ENCODE measurements at regions not wholly inside any gene's neighbourhood (a gene's known extent, or its start where the extent isn't known, plus 50 kb on each side); places are given as distances from the start of the nearest gene placed in this dataset.
"Not testable (repeated sequence)": the region's sequence is repeated elsewhere in the genome, so short reads cannot be mapped to it uniquely, and the experiment has no call there.

DNA sequence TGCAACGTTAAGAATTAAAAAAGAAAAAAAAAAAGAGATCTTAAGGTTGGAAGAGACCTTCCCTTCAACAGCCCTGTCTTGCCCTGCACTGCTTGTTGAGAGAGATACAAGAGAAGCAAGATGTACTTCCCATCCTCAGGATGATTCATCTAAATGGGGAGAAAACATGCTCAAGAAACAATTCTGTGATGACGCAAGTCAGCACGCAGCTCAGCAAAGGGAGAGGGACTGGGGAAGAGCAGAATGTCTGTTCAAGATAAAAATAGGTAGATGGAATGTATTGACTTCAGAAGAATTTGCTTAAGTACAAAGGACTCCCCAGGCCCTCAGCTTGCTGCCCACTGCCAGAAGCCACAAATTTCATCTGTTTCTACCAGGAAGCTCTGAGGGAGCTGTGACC, 198.2 kb upstream of the SPRED2 start:
- DNase-seq, result no peak

DNA sequence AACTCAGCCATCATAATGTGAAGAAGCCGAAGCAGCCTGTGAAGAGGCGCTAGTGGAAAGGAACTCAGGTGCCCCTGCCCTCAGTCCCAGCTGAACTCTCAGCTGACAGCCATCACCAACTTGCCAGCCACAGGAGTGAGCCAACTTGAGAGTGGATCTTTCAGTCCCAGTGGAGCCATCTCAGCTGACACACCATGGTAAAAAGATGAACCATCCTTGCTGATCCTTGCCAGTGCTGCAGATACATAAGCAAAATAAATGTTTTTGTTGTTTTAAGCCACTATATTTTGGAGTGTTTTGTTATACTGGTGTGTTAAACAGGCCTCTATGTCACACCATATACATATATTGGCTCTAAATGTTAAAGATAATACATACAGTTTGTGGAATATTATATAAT, 195.8 kb upstream of the SPRED2 start:
- DNase-seq, result no peak

DNA sequence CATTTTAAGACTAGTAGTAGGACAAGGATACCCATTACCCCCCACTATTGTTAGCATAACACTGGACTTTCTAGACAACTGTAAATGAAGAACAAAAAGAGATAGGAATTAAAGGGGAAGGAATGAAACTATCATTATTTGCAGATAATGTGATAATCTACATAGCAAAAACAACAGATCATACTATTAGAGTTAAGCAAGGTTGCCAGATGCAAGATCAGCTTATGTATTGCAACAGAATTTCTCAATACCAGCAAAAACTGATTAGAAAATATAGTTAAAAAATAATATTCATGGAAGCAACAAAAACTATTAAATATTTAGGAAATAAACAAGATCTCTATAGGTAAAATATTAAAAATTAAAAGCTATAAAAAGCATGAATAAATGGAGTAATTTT, 194.4 kb upstream of the SPRED2 start:
- no peak for DNase-seq

DNA sequence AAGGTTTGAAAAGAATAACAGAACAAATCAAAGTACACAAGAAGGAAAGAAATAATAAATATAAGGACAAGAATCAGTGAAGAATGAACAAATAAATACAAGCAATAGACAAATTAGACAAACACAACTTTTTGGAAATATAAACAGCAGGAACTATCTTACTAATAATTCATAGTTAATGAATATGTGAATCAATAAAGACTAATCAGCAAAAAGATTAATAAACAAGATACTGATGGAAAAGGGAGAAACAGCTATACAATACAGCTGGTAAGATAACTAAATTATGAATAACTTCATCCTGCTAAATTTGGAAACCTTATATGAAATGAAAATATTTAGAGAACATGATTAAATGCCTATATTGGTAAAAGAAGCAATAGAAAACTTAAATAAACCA, 193.6 kb upstream of the SPRED2 start:
- no peak for DNase-seq

DNA sequence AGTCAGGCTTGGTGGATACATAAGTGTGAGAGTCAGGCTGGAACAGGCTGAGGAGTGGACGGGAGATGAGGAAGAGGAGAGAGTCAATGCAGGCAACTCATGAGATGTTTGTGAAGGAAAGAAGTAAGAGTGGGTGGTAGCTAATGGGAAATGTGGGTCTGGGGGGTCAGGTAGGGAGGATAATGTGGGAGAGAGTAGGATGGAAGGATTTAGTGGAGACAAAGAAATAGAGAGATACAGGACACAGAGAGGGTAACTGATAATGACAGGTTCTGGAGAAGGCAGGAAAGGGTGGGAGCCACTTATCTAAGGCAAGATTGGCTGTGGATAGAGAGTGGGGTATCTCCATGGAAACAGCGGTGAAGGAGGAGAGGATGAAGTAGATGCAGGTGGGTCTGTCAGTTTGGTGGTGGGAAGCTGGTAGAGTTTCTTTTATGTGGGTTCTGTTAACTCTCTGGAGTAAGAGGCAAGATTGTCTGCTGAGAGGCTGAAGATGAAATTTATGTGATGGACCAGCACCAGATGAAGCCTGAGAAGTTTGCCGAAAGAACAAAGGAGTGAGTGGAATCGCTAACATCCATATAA, 190.6 kb upstream of the SPRED2 start:
- DNase-seq, result no peak

DNA sequence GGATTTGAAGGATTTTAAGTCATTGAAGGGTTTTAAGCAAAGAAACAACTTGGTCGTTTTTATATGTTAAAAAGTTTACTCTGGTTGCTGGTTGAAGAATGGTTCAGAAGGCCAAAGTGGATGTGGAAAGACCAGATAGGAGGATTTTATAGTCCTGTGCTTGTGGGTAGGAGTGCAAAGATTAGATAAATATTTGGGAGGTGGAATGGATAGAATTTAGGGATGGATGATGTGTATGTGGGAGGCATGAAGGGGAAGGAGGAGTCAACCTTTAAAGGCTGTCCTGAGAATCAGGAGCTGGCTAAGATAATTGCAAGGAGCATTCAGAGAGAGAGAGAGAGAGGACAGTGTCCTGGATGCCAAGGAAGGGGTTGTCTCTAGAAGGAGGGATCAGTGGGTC, 190.1 kb upstream of the SPRED2 start:
- no peak for DNase-seq

DNA sequence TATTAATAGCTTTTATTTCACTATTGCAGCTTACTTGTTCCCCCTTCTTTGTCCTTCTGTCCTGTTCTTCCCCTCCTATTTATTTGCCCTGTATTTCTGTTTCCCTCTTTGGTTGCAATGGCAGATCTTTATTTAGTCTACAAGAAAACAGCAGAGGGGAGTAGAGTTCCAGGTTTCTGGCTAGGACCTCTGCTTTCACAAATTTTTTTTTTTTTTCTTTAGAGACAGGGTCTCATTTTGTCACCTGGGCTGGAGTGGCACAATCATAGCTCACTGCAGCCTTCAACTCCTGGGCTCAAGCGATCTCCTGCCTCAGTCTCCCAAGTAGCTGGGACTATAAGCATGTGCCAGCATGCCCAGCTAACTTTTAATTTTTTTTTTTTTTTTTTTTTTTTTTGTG, 188.1 kb upstream of the SPRED2 start:
- no peak for DNase-seq

DNA sequence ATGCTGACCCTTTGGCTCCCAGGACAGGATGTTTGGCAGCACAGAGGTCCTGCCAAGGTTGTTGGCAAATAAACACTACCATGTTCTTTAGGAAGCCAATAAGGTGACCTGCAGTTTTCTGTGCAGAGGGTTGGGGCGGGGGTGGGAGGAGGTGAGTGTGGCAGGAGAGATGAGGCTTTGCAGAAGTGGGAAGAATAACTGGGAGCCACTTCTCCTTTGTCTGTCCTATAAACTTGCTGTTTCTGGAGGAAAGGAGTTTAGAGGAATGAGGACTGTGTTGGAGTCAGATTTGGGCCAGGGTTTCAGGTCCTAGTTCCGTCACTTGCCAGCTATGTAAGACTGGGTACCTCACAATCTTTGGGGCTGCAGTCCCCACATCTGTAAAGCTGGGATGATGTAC, 187.6 kb upstream of the SPRED2 start:
- no peak for DNase-seq

DNA sequence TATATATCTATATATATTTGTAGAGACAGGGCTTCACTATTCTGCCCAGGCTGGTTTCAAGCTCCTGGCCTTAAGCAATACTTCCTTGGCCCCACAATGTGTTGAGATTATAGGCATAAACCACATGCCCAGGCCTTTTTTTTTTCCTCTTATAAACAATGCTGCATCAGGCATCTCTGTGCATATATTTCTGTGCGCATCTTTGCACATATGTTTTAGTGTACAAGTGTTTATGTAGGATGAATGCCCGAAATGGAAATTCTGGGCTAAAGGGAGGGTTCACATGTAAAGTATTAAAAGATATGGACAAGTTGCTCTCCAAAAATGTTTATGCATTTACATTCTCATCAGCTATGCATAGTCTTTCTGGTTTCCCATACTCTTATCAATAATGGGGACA, 183.2 kb upstream of the SPRED2 start:
- no peak for DNase-seq

DNA sequence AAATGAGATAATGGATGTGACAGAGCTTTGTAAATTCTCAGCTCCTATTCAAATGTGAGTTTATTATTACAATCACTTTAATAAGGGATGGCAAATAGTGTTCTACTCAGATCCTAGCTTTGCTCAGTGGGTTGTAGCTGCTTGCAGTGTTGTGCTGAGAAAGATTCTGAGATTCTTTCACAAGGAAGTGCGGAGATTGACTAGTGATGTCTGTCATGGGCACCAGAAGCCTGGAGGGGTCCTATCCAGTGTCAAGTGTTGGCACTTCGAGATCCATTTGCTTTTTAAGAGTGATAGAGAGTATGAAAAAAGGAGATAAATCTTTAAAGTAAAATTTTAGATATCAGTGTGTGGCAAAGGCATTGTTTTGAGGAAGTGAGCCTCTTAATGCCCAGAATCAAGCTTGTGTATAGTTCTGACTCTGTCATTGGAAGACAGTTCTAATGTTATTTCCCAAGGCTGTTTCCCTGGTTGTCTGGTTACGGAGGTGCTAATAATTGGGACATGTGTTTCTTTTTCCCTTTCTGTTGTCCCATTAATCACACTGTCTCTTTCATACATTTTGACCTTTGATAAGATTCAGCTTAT, 181.7 kb upstream of the SPRED2 start:
- no peak for DNase-seq

DNA sequence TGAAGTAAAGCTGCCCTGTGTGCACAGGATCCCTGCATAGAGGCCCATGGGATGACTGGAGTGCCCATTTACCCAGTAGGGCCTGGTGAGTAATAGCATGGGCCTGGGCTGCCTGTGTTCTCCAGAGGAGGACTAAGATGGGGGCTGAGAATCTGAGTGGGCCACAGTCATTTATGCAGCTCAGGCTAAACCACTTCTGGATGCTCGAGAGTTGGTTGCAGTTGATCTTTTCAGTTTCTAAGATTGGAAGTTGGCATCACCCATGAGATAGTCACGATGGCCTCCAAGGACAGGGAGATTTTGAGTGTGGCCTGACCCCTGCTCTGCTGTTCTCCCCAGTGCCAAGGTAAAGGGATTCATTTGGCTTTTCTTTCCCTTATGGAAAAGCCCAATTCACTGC, 179.1 kb upstream of the SPRED2 start:
- no peak for DNase-seq

DNA sequence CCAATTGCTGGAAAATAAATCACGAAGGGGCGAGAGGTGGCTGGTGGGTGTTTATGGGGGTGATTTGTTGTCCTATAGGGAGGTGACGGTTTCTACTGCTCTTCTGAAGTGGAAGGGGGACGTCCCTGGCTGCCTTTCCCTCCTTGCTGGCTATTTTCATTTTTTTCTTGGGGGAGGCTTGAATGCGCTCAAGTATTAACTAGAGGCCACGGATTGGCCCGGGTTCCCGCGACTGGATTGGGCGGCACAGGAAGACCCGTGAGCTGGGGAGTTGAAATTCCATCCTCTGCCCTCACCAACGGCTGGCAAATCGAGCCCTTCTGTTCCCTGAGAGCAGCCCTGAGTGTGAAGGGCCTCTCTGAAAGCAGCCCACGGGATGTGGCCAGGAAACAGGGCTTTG, 176.5 kb upstream of the SPRED2 start:
- no peak for DNase-seq

DNA sequence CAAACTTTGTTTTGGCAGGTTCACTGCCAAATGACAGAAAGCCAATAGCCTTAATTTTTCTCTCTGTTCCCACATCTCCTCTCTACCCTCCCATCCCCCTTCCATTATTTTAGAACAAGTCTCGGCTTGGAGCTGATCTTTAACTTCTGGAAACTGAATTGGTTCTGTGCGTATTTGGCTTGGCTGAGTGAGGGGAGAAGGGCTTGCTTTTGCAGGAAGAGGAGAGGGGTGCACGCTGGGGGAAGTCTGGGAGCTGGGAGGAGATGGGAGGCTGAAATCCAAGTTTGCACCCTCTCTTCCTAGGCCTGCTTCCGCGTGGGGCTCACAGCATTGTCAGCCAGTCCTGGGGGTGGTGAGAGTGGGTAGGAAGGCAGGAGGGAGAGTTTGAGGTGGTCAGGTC, 176.1 kb upstream of the SPRED2 start:
- DNase-seq, result no peak

DNA sequence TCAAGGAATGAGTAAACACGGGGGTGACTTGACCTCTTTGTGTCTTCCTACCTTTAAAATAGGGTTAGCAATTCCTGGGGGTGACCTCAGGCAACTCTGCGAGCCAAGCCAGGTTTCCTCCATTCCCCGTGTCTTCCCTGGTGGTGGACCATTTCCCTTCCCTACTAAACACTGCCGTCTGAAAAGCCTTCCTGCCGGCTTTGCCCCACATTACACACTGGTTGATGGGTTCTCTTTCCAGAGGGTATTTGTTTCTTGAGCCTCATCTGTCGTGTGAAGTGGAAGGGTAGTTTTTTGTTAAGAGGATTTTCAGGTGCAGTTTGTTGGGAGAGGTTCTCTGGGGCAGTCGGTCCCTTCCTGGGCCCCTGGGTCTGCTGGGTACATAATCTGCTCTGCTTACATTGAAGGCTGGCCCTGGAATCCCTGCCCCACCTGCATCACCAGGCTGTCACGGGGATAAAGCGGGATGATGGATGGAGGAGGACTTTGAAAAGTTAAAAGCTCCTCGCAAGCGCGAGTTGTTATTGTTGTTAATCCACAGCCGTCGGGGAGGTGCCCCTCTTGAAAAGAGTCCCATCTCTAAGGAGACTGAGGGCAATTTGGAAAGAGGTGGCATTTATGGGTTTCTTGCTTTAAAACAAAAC, 175.4 kb upstream of the SPRED2 start:
- DNase-seq, result no peak

DNA sequence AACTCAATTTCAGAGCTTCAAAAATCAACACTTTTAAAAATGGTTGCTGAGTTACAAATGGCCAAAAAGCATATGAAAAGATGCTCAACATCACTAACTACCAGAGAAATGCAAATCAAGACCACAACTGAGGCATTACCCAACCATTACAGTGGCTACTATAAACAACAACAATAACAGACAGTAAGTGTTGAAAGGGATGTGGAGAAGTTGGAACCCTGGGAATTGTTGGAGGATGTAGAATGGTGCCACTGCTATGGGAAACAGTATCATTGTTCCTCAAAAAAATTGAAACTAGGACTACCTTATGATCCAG, 173.3 kb upstream of the SPRED2 start:
- no peak for DNase-seq

DNA sequence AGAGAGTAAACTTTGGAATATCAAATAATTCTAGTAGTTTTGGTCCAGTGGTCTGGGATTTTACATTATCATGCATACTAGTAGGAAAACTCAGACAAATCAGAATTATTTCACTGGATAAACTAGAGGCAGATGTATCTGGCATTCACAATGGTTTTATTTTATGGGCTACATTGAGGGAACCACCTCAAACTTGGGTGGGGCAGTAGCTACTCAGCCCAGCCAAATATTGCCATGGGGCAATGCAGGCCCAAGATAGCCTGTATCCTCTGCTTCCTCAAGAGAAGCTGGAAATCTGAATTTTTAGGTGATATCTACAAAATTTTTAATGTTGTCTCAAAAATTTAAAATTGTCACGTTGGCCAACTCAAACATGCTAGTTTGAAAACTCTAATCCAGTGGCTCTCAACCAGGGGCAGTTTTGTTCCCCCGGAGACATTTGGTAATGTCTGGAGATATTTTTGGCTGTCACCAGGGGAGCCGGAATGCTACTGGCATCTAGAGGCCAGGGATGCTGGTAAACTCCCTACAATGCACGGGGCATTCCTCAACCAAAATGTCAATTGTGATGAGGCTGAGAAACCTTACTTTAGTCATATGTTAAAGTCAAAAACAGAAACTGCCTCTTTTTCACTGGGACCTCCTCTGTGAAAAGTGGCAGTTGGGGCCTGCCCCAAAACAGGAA, 172.8 kb upstream of the SPRED2 start:
- DNase-seq, result no peak

DNA sequence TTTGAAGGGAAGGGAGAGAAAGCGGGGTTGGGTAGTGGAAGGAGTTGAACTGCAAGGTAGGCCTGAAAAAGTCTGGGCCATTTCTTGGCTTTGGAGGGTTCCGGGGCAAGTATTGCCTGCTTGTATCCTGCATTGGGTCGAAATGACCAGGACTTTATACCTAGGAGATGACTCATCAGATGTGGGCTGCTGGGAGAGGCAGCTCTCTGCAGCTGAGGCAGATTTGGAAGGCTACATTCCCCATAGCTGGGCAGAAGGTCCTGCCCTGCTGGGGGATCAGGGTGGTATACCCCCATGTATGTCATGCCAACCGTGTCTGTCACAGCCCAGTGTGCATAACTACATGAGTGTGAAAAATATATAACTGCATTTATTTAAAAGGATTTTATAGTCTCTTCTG, 171.8 kb upstream of the SPRED2 start:
- no peak for DNase-seq

DNA sequence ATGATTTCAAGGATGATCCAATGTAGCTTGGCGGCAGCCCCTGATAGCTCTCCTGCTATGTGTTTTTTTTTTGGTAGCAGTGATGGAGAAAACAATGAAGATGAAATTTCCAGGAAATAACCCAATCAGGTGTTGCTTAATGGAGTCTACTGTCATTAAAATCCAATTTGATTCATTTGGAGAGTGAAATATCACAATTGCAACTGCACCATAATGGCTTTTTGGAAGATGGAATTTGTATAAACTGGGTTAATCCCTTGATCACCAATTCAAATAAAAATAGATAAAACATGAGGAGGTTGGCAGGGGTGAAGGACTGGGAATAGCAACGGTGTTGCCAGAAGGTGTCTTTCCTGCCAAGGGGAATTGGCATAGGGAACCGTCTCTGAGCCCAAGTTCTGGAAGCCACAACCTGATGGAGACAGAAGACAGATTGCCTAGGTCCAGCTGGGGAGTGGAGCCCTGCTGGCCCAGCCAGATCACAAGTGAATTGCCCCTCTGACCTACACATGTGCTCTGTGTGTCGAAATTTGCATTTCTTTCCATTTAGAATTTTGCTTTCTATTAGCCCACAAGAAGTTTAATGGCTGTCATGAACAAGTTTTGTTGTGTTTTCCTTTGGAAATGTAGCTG, 170.3 kb upstream of the SPRED2 start:
- DNase-seq, result no peak

DNA sequence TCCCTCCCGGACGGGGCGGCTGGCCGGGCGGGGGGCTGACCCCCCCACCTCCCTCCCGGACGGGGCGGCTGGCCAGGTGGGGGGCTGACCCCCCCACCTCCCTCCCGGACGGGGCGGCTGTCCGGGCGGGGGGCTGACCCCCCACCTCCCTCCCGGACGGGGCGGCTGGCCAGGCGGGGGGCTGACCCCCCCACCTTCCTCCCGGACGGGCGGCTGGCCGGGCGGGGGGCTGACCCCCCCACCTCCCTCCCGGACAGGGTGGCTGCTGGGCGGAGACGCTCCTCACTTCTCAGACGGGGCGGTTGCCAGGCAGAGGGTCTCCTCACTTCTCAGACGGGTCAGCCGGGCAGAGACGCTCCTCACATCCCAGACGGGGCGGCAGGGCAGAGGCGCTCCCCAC, 168.5 kb upstream of the SPRED2 start:
- not testable (repeated sequence) for DNase-seq

DNA sequence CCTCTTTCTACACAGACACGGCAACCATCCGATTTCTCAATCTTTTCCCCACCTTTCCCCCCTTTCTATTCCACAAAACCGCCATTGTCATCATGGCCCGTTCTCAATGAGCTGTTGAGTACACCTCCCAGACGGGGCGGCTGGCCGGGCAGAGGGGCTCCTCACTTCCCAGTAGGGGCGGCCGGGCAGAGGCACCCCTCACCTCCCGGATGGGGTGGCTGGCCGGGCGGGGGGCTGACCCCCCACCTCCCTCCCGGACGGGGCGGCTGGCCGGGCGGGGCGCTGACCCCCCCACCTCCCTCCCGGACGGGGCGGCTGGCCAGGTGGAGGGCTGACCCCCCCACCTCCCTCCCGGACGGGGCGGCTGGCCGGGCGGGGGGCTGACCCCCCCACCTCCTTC, 168.0 kb upstream of the SPRED2 start:
- not testable (repeated sequence) for DNase-seq

DNA sequence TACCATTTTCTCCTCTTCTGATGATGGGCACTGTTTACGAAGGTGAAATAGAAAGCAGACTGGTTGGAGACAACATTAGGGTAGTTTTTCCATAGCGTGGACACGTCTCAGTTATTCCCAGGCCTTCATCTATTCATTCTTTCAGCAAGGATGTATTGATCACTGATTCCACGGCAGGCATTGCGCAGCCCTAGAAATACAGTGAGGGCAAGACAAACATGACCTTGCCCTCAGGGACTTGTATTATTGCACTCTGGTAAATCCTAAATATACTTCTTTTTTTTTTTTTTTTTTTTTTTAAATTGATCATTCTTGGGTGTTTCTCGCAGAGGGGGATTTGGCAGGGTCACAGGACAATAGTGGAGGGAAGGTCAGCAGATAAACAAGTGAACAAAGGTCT, 167.3 kb upstream of the SPRED2 start:
- no peak for DNase-seq

DNA sequence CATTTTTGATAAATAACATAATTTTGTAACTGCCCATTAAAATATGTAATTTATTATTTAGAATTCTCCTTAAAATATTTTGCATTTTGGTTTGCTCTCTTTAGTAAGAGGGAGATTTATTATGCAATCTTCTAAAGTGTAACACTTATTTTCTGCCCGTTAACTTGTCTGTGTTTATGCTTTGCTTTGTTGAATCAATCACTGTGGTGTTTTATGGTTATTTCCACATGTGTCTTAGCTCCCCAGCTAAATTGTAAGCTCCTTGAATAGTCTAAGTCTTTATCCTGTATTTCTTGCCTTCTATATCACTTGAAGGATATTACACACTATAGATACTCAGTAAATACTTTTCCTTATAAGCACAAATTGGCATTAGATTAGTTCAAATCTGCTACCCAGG, 166.6 kb upstream of the SPRED2 start:
- no peak for DNase-seq

DNA sequence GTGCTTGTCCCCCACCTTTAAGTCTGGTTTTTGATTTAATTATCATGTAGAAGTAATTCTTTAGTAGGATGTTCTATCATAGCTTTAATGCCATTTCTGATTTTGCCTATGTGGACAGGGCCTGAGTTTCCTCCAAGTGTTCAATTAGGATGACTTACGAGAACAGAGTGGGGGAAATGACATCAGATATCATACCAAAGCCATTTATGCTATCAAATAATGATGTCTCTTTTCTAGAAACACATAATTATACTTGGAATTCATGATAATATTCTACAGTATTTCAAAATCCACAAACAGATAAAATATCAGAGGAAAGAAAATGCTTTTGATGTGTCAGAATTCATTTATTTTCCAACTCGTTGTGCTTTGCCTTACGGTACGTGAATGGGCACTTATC, 165.9 kb upstream of the SPRED2 start:
- no peak for DNase-seq

DNA sequence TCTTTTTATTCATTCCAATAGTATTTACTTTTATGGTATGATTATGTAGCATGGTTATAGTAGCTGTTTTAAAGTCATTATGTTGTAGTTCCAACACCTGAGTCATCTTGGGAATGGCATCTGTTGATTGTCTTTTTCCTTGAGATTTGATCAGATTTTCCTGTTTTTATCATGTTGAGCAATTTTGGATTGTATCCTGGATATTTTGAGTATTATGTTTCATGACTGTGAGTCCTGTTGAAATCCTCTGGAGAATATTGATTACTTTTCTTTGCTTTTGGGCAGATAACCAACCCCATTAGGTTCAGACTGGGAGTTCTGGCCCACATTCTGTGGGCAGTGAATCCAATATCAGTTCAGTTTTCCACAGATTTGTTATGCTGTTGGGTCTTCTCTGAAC, 163.2 kb upstream of the SPRED2 start:
- DNase-seq, result no peak
